Suprapubic skin (tissue), 4 donors: ENCODE measurements at regions not wholly inside any gene's neighbourhood (a gene's known extent, or its start where the extent isn't known, plus 50 kb on each side); places are given as distances from the start of the nearest gene placed in this dataset.

Experiments used
- DNase-seq, 2 donors: peaks; one replicate each; pipeline ENCODE4 v3.0.0-alpha.2; 2019; ENCODE audit warnings: low spot score in 2 of 2
- H3K27ac ChIP-seq: fragments of 200-600 bp; sonication (generic); one replicate; pipeline ENCODE4 v1.5.1; 2019
- H3K27me3 ChIP-seq: fragments of 200-600 bp; sonication (generic); one replicate; pipeline ENCODE4 v1.5.1; 2019
- H3K36me3 ChIP-seq: fragments of 200-600 bp; sonication (generic); one replicate; pipeline ENCODE4 v1.5.1; 2019
- H3K4me1 ChIP-seq: fragments of 200-600 bp; sonication (generic); one replicate; pipeline ENCODE4 v1.5.1; 2019
- H3K4me3 ChIP-seq: fragments of 200-600 bp; sonication (generic); one replicate; pipeline ENCODE4 v1.5.1; 2019; ENCODE audit warnings: mild to moderate bottlenecking
- H3K9me3 ChIP-seq: fragments of 200-600 bp; sonication (generic); one replicate; pipeline ENCODE4 v1.5.1; 2019
- EP300 ChIP-seq: sonication (generic); formaldehyde crosslinking; IDR thresholded peaks from one replicate; pipeline ENCODE4 v1.6.1; 2017; ENCODE audit warnings: antibody characterized with exemption
- POLR2A ChIP-seq, 2 donors: fragments of 450-650 bp; IDR thresholded peaks; one replicate each; pipeline ENCODE4 v1.6.1; 2017; ENCODE audit warnings: antibody characterized with exemption in 2 of 2, mild to moderate bottlenecking in 2 of 2, moderate library complexity in 2 of 2
- POLR2AphosphoS5 ChIP-seq, 3 donors: sonication (generic); formaldehyde crosslinking; IDR thresholded peaks; one replicate each; pipeline ENCODE4 v1.6.1; 2017; ENCODE audit warnings: antibody characterized with exemption in 3 of 3
- WGBS: methylation state at CpG from one replicate; pipeline ENCODE4 v1.1.5; 2018; 5-methylcytosine and 5-hydroxymethylcytosine counted together
- TF ChIP-seq, protein P1 (sequence below), 2 donors: fragments of 200-600 bp in 1 of 2; fragments of 450-650 bp in 1 of 2; sonication (generic) in 1 of 2; IDR thresholded peaks; one replicate each; pipeline ENCODE4 v1.5.1; 2016 to 2019; ENCODE audit warnings: antibody characterized with exemption in 2 of 2, mild to moderate bottlenecking in 1 of 2, moderate library complexity in 1 of 2

DNA sequence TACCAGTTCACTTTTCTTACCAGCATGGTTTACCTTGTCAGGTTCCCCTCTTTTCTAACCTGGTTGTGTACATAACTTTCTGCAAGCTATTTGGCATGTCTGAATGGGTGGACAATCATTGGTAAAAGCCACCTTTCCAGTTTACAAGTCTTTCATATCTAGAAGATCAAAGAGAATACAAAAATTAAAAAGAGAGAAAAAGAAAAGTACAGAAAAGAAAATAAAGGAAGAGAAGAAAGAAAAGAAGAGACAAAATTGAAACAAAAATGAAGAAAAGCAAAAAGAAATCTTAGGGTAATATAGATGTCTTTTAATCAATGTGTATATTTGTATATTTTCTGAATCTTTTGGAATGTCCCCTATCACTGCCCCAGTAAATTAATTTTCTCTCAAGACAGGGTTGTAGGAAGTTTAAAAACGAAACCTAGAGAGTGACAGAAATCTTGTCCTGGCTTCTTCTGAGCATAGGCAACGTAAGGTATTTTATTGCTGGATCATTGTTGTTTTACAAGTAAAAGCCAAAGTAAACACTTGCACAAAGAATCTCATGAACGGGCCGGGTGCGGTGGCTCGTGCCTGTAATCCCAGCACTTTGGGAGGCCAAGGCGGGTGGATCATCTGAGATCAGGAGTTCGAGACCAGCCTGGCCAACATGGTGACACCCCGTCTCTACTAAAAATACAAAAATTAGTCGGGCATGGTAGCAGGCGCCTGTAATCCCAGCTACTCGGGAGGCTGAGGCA, 98.7 kb upstream of the IFNE start:
- no peaks in the 10 kb centered on the region for H3K36me3 ChIP-seq
- no peaks in the 10 kb centered on the region for H3K27me3 ChIP-seq
- H3K4me1 ChIP-seq, result peaks cover 3% of the 10 kb centered on the region
- H3K4me3 ChIP-seq, result no peak overlapping the region
- no peak for DNase-seq
- H3K9me3 ChIP-seq, result no peaks in the 10 kb centered on the region
- TF ChIP-seq POLR2A (IDR thresholded peaks at IDR 0.05), result no peak
- TF ChIP-seq, protein P1, sequence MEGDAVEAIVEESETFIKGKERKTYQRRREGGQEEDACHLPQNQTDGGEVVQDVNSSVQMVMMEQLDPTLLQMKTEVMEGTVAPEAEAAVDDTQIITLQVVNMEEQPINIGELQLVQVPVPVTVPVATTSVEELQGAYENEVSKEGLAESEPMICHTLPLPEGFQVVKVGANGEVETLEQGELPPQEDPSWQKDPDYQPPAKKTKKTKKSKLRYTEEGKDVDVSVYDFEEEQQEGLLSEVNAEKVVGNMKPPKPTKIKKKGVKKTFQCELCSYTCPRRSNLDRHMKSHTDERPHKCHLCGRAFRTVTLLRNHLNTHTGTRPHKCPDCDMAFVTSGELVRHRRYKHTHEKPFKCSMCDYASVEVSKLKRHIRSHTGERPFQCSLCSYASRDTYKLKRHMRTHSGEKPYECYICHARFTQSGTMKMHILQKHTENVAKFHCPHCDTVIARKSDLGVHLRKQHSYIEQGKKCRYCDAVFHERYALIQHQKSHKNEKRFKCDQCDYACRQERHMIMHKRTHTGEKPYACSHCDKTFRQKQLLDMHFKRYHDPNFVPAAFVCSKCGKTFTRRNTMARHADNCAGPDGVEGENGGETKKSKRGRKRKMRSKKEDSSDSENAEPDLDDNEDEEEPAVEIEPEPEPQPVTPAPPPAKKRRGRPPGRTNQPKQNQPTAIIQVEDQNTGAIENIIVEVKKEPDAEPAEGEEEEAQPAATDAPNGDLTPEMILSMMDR (IDR thresholded peaks at IDR 0.05), result no peak
- no peak for TF ChIP-seq EP300
- TF ChIP-seq POLR2AphosphoS5 (IDR thresholded peaks at IDR 0.05), result no peak
- H3K27ac ChIP-seq, result no peak overlapping the region
- WGBS, result 82% methylated on average over 12 of the region's 12 CpGs

DNA sequence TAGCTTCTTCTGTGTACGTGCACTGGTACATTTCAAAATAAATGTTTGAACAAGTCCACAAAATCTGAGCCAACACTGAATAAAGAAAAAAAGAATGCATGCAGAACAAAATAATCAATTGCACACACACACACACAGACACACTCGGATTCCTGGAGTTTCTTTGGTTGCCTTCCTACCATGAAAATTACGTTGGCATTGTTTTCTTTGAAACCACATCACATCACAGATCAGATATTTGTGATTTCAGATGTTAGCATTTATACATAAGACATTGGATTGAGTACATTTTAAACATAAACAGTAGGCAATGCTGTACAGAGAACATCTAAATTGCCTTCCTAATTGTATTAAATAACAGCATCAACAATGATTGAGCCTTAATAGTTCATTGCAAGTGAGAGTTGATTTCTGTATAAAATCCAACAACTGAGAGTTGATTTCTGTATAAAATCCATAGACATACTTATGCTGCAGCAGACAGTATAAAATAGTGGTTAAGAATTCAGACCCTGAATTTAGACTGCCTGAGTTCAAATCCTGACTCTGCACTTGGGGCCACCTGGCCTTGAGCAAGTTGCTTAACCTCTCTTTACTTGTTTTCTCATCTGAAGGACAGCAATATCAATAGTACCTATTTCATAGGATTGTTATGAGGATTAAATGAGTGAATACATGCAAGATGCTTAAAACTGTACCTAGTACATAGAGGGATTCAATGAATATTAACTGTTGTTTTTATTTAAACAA, 101.7 kb upstream of the IFNE start:
- no peaks in the 10 kb centered on the region for H3K36me3 ChIP-seq
- no peak for DNase-seq
- WGBS, result 60% methylated on average over 3 of the region's 3 CpGs
- H3K4me1 ChIP-seq, result no peaks in the 10 kb centered on the region
- no peak overlapping the region for H3K4me3 ChIP-seq
- TF ChIP-seq EP300, result no peak
- no peak for TF ChIP-seq POLR2AphosphoS5 (IDR thresholded peaks at IDR 0.05)
- no peak for TF ChIP-seq POLR2A (IDR thresholded peaks at IDR 0.05)
- TF ChIP-seq, protein P1 (IDR thresholded peaks at IDR 0.05), result no peak
- no peaks in the 10 kb centered on the region for H3K27me3 ChIP-seq
- no peak overlapping the region for H3K27ac ChIP-seq
- no peaks in the 10 kb centered on the region for H3K9me3 ChIP-seq

DNA sequence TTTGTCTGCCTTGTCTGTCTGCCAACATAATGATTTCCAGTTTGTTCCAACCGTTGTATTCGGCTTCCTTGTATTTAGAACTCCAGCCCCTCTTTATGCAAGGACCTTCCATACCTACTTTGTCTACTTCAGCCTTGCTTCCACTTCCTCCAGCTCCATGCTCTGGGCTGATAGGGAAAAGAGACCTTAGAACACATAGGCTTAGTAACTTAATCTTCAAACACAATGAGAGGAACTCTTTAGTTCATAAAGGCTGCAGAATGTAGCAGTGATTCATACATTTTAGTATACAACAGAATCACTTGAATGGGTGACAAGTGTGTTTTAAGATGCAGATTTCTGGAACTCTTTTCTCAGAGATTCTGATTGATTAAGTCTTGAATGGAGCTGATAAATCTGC, 102.8 kb upstream of the IFNE start:
- Histone ChIP-seq H3K9me3 (no peaks in the 10 kb centered on the region), H3K4me3 (no peak overlapping the region), H3K36me3 (no peaks in the 10 kb centered on the region), H3K27me3 (peaks cover 3% of the 10 kb centered on the region), H3K27ac (no peak overlapping the region), H3K4me1 (no peaks in the 10 kb centered on the region)
- 76% methylated on average over 2 of the region's 2 CpGs for WGBS
- TF ChIP-seq POLR2A (IDR thresholded peaks at IDR 0.05) (no peak), POLR2AphosphoS5 (IDR thresholded peaks at IDR 0.05) (no peak), EP300 (no peak)
- TF ChIP-seq, protein P1 (IDR thresholded peaks at IDR 0.05), result no peak
- no peak for DNase-seq

DNA sequence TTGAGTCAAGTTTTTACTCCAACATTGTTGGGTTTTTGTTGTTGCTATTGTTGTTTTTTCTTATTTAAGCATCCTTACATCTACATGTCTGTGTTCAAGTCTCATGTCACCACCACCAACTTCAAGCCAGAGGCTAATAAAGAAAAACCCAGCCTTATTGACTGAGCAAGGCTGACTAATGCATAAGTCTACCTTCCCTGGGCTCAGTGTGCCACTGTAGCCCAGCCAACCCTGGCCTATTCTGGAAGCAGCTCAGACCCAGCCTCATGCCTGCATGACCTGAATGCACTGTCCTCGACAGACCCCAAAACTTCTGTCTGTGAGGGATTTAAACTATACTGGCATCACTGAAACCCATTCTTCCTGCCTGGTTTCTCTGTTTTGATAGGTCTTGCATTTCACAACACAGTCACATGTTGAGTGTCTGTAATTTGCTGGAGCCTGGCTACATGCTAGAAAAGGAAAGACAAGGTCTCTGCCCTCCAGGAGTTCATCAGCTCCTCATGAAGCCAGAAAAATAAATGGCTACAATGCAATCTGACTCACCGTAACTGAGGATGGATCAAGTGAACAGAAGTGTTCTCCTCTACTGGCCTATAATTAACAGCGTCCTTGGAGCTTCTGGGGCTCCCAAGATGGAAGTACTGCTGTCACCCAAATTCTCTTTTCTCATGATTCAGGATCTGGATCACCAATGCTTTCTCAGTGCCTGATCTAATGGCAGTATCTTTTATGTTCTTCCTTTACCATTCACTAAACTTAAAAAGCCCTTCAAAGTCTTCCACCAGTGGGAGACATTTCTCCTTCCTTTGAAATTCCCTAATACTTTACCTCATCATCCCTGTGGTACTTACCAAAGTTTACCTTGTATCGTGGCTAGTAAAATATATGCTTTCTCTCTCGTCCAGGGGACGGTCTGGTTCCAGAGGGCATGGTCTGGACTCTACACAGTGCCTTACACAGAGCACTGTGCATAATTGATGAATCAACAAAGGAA, 103.9 kb upstream of the IFNE start:
- DNase-seq, result no peak

More for the DNA sequence above, 103.9 kb upstream of the IFNE start:
- no peak overlapping the region for H3K27ac ChIP-seq
- no peak overlapping the region for H3K4me3 ChIP-seq
- H3K36me3 ChIP-seq, result no peaks in the 10 kb centered on the region
- no peaks in the 10 kb centered on the region for H3K9me3 ChIP-seq
- TF ChIP-seq EP300 (no peak), POLR2AphosphoS5 (IDR thresholded peaks at IDR 0.05) (no peak), POLR2A (IDR thresholded peaks at IDR 0.05) (no peak)
- TF ChIP-seq, protein P1 (IDR thresholded peaks at IDR 0.05), result no peak
- WGBS, result 80% methylated on average over 6 of the region's 6 CpGs
- H3K27me3 ChIP-seq, result peaks cover 3% of the 10 kb centered on the region
- no peaks in the 10 kb centered on the region for H3K4me1 ChIP-seq
